Ovary (tissue), 7 donors: ENCODE measurements at regions not wholly inside any gene's neighbourhood (a gene's known extent, or its start where the extent isn't known, plus 50 kb on each side); places are given as distances from the start of the nearest gene placed in this dataset.

Source experiments
- DNase-seq, 5 donors: peaks; one replicate each; pipeline ENCODE4 v3.0.0-alpha.2; 2019 to 2020
- H3K27ac ChIP-seq, 2 donors: fragments of 200-600 bp; one replicate each; pipeline versions ENCODE4 v1.5.1 to v1.8.0; 2019 to 2022
- H3K27me3 ChIP-seq: fragments of 200-600 bp; one replicate; pipeline ENCODE4 v1.8.0; 2022
- H3K36me3 ChIP-seq: fragments of 200-600 bp; sonication (generic); one replicate; pipeline ENCODE4 v1.5.1; 2019
- H3K4me1 ChIP-seq: one replicate; pipeline ENCODE4 v1.8.1; 2013; ENCODE audit warnings: mild to moderate bottlenecking, moderate library complexity; ENCODE audit not compliant: insufficient read depth
- H3K4me3 ChIP-seq: fragments of 200-600 bp; sonication (generic); one replicate; pipeline ENCODE4 v1.5.1; 2017
- H3K9me3 ChIP-seq, 2 donors: fragments of 200-600 bp in 1 of 2; sonication (generic) in 1 of 2; one replicate each; pipeline versions ENCODE4 v1.5.1 to v1.8.1; 2013 to 2019; ENCODE audit warnings: mild to moderate bottlenecking in 1 of 2, moderate library complexity in 1 of 2
- CTCF ChIP-seq, 3 donors: fragments of 450-650 bp in 2 of 3; fragments of 200-600 bp in 1 of 3; IDR thresholded peaks; one replicate each; pipeline versions ENCODE4 v1.5.1 to v1.8.0; 2016 to 2022; ENCODE audit warnings: antibody characterized with exemption in 3 of 3, mild to moderate bottlenecking in 1 of 3
- EP300 ChIP-seq: sonication (generic); formaldehyde crosslinking; IDR thresholded peaks from one replicate; pipeline ENCODE4 v1.6.1; 2017; ENCODE audit warnings: antibody characterized with exemption
- POLR2A ChIP-seq: fragments of 450-650 bp; IDR thresholded peaks from one replicate; pipeline ENCODE4 v1.6.1; 2017; ENCODE audit warnings: antibody characterized with exemption, mild to moderate bottlenecking, moderate library complexity
- WGBS, 3 donors: extraction: QIAGEN DNeasy Blood & Tissue Kit in 1 of 3; methylation state at CpG; one replicate each; pipeline versions ENCODE4 v1.1.5 to v1.1.7; 2013 to 2017; 5-methylcytosine and 5-hydroxymethylcytosine counted together
- intact Hi-C, 4 donors: fragments of 100-400 bp; cut with DNase I; formaldehyde crosslinking; loops; one replicate each; pipeline versions ENCODE4 v1.11.0 to v1.15.1; 2022 to 2023
- donor health status: DM: no; HTN: no; CAD: no; lungs with moderate emphysema.
- donor health status: DM: no; HTN: no; CAD: no.
- donor health status: Bipolar disorder and iron deficiency.
- donor health status: DM: no; HTN: no; CAD: no.
- donor health status: DM: yes; HTN: yes; CAD: no.

GRCh38 chr1:207967703-207968102 is 56.8 kb upstream of the CD34 start:
- intact Hi-C loops, result loop anchor here in 1 of 4 donors (10.0 kb wide), 1 partner anchor 143 kb away; no protein-coding TSS in a partner anchor

GRCh38 chr1:207966521-207966920 is 55.6 kb upstream of the CD34 start:
- H3K27ac ChIP-seq, result no peak overlapping the region
- H3K4me1 ChIP-seq, result peaks cover 8% of the 10 kb centered on the region
- WGBS, 3 donors, result 88 to 92% (median 90%) methylated on average over 5 of the region's 5 CpGs
- no peak for DNase-seq
- no peaks in the 10 kb centered on the region for H3K9me3 ChIP-seq
- intact Hi-C loops, result loop anchor here in 1 of 4 donors (10.0 kb wide), 1 partner anchor 142 kb away; no protein-coding TSS in a partner anchor
- H3K36me3 ChIP-seq, result no peaks in the 10 kb centered on the region
- H3K27me3 ChIP-seq, result no peaks in the 10 kb centered on the region
- TF ChIP-seq CTCF (IDR thresholded peaks at IDR 0.05) (no peak), EP300 (no peak), POLR2A (no peak)
- H3K4me3 ChIP-seq, result no peak overlapping the region

More at GRCh38 chr1:207967703-207968102, 56.8 kb upstream of the CD34 start:
- peaks cover 6% of the 10 kb centered on the region for H3K4me1 ChIP-seq
- 92 to 96% (median 95%) methylated on average over 2 of the region's 2 CpGs for WGBS, 3 donors
- DNase-seq, result no peak
- no peaks in the 10 kb centered on the region for H3K27me3 ChIP-seq
- TF ChIP-seq POLR2A, result no peak
- no peak for TF ChIP-seq EP300
- TF ChIP-seq CTCF (IDR thresholded peaks at IDR 0.05), result no peak
- no peaks in the 10 kb centered on the region for H3K36me3 ChIP-seq
- H3K4me3 ChIP-seq, result no peak overlapping the region
- no peak overlapping the region for H3K27ac ChIP-seq
- no peaks in the 10 kb centered on the region for H3K9me3 ChIP-seq

GRCh38 chr1:207965392-207966387 is 54.8 kb upstream of the CD34 start:
- DNase-seq, result no peak
- Histone ChIP-seq H3K36me3 (no peaks in the 10 kb centered on the region), H3K4me3 (no peak overlapping the region), H3K27ac (no peak overlapping the region), H3K27me3 (no peaks in the 10 kb centered on the region), H3K9me3 (no peaks in the 10 kb centered on the region), H3K4me1 (peaks cover 8% of the 10 kb centered on the region)
- intact Hi-C loops, result loop anchor here in 1 of 4 donors (10.0 kb wide), 1 partner anchor 141 kb away; no protein-coding TSS in a partner anchor
- TF ChIP-seq EP300 (no peak), POLR2A (no peak), CTCF (IDR thresholded peaks at IDR 0.05) (no peak)
- WGBS, 3 donors, result 34 to 49% (median 41%) methylated on average over 9 of the region's 9 CpGs

- Histone ChIP-seq H3K27me3 (no peaks in the 10 kb centered on the region), H3K36me3 (no peaks in the 10 kb centered on the region), H3K4me3 (no peak overlapping the region), H3K4me1 (peaks cover 10% of the 10 kb centered on the region), H3K9me3 (no peaks in the 10 kb centered on the region), H3K27ac (peak overlapping the region; percentile 78 to 94)
- no peak for TF ChIP-seq POLR2A
- TF ChIP-seq EP300, result no peak
- TF ChIP-seq CTCF (IDR thresholded peaks at IDR 0.05), result no peak
- DNase-seq, result no peak
- intact Hi-C loops, result loop anchor here (5.0 to 10.0 kb wide), 3 partner anchors 67 to 140 kb away; no protein-coding TSS in a partner anchor
- 56 to 59% (median 57%) methylated on average over 25 of the region's 25 CpGs for WGBS, 3 donors
These were observed 53.5 kb upstream of the CD34 start for GRCh38 chr1:207964195-207964966.
